A549 (cell line): ENCODE measurements at regions not wholly inside any gene's neighbourhood (a gene's known extent, or its start where the extent isn't known, plus 50 kb on each side); places are given as distances from the start of the nearest gene placed in this dataset.

ENCODE experiments used
- ATAC-seq, 2 experiments: fragments of 200-7000 bp in 1 of 2; fragments of >200 bp in 1 of 2; cut with Nextera tagmentation in 1 of 2; cut with Tn5 transposase in 1 of 2; 3 replicates each; pipeline versions ENCODE4 v1.8.0 to v1.9.1; 2018 to 2020; ENCODE audit warnings: mild to moderate bottlenecking in 1 of 2, moderate library complexity in 1 of 2
- CTCF ChIA-PET: fragments of 300-600 bp; sonication (Branson Sonifier 250); formaldehyde crosslinking; extraction: SDS; loops from one replicate; lab custom pipeline; 2021; ENCODE audit warnings: antibody characterized with exemption, inconsistent platforms; lab: Yijun Ruan, JAX
- POLR2A ChIA-PET: fragments of 350-600 bp; formaldehyde crosslinking; extraction: SDS; loops from one replicate; lab custom pipeline; 2021; ENCODE audit warnings: antibody characterized with exemption, inconsistent platforms; lab: Yijun Ruan, JAX
- DNase-seq, 2 experiments: peaks; one replicate each; pipeline versions ENCODE4 v3.0.0 to v3.0.0-alpha.2; 2011 to 2016; ENCODE audit warnings: low read depth in 1 of 2, low spot score in 1 of 2
- FAIRE-seq: peaks from 2 replicates; lab custom pipeline; 2011; peaks lifted over from hg19 to GRCh38; lab: Jason Lieb, UNC
- H3K27ac ChIP-seq, 2 experiments: fragments of >200 bp; sonication (Bioruptor Twin); formaldehyde crosslinking; 3 replicates each; pipeline ENCODE4 v1.5.1; 2016 to 2017
- H3K4me1 ChIP-seq: fragments of >200 bp; sonication (Bioruptor Twin); formaldehyde crosslinking; 3 replicates; pipeline ENCODE4 v1.6.1; 2016
- H3K4me2 ChIP-seq: fragments of >200 bp; sonication (Bioruptor Twin); formaldehyde crosslinking; 3 replicates; pipeline ENCODE4 v1.6.1; 2016
- H3K4me3 ChIP-seq: fragments of >200 bp; sonication (Bioruptor Twin); formaldehyde crosslinking; 3 replicates; pipeline ENCODE4 v1.5.1; 2016
- H3K9me3 ChIP-seq: fragments of >200 bp; sonication (Bioruptor Twin); formaldehyde crosslinking; 3 replicates; pipeline ENCODE4 v1.6.1; 2016
- ATOH8 ChIP-seq: fragments of 250-450 bp; sonication (Bioruptor Pico); IDR thresholded peaks from 2 replicates; pipeline ENCODE4 v1.5.0; 2020; ENCODE audit warnings: low read depth, mild to moderate bottlenecking, moderate library complexity
- BCL3 ChIP-seq: fragments of >200 bp; sonication (Bioruptor Twin); formaldehyde crosslinking; IDR thresholded peaks from 3 replicates; pipeline ENCODE4 v1.6.1; 2016
- CBX8 ChIP-seq: fragments of 200-600 bp; sonication (generic); IDR thresholded peaks from 2 replicates; pipeline ENCODE4 v1.6.1; 2016
- CTCF ChIP-seq: fragments of >200 bp; sonication (Bioruptor Twin); formaldehyde crosslinking; IDR thresholded peaks from 3 replicates; pipeline ENCODE4 v1.5.1; 2016
- EHF ChIP-seq: fragments of 250-450 bp; sonication (Bioruptor Pico); IDR thresholded peaks from 2 replicates; pipeline ENCODE4 v1.5.0; 2020; ENCODE audit warnings: mild to moderate bottlenecking
- ELK1 ChIP-seq: fragments of 150-350 bp; IDR thresholded peaks from 2 replicates; pipeline ENCODE4 v1.6.1; 2014; ENCODE audit warnings: low read depth, mild to moderate bottlenecking, low read length
- EP300 ChIP-seq, 2 experiments: fragments of >200 bp; sonication (Bioruptor Twin); formaldehyde crosslinking; IDR thresholded peaks; 2 replicates in 1 of 2; 3 replicates in 1 of 2; pipeline ENCODE4 v1.6.1; 2016 to 2017
- HOXB5 ChIP-seq: fragments of 250-450 bp; sonication (Bioruptor Pico); IDR thresholded peaks from 2 replicates; pipeline ENCODE4 v1.5.0; 2020; ENCODE audit warnings: mild to moderate bottlenecking, moderate library complexity
- MAX ChIP-seq: IDR thresholded peaks from 2 replicates; pipeline ENCODE4 v1.6.1; 2012
- NFE2L2 ChIP-seq: fragments of 150-350 bp; conservative IDR thresholded peaks from 2 replicates; pipeline ENCODE4 v1.6.1; 2014; ENCODE audit warnings: low read length
- PBX3 ChIP-seq: IDR thresholded peaks from 2 replicates; pipeline ENCODE4 v1.6.1; 2012
- RAD21 ChIP-seq, 2 experiments: fragments of >200 bp in 1 of 2; sonication (Bioruptor Twin) in 1 of 2; formaldehyde crosslinking in 1 of 2; IDR thresholded peaks in 1 of 2; conservative IDR thresholded peaks in 1 of 2; 2 replicates in 1 of 2; 3 replicates in 1 of 2; pipeline ENCODE4 v1.6.1; 2012 to 2018; ENCODE audit warnings: inconsistent platforms in 1 of 2
- RNF2 ChIP-seq: fragments of 200-600 bp; sonication (generic); IDR thresholded peaks from 2 replicates; pipeline ENCODE4 v1.6.1; 2016; ENCODE audit warnings: low read depth, mild to moderate bottlenecking, antibody characterized with exemption, moderate library complexity, borderline replicate concordance
- TFCP2L1 ChIP-seq: fragments of 250-450 bp; sonication (Bioruptor Pico); IDR thresholded peaks from 2 replicates; pipeline ENCODE4 v1.5.0; 2021; ENCODE audit warnings: mild to moderate bottlenecking
- TP53 ChIP-seq: fragments of 250-450 bp; sonication (Bioruptor Pico); IDR thresholded peaks from 2 replicates; pipeline ENCODE4 v1.5.0; 2021; ENCODE audit warnings: mild to moderate bottlenecking, moderate library complexity
- USF2 ChIP-seq: fragments of 450-650 bp; IDR thresholded peaks from 2 replicates; pipeline ENCODE4 v1.6.1; 2014; ENCODE audit warnings: antibody characterized with exemption
- ZC3H11A ChIP-seq: fragments of 450-650 bp; IDR thresholded peaks from 2 replicates; pipeline ENCODE4 v1.6.1; 2014; ENCODE audit warnings: antibody characterized with exemption, mild to moderate bottlenecking
- ZFP36 ChIP-seq: fragments of 450-650 bp; IDR thresholded peaks from 2 replicates; pipeline ENCODE4 v1.6.1; 2014; ENCODE audit warnings: borderline replicate concordance; ENCODE audit not compliant: partially characterized antibody
- ZNF302 ChIP-seq: fragments of 250-450 bp; sonication (Bioruptor Pico); IDR thresholded peaks from 2 replicates; pipeline ENCODE4 v1.9.0; 2021; ENCODE audit warnings: inconsistent platforms, mild to moderate bottlenecking, moderate library complexity
- ZSCAN20 ChIP-seq: fragments of 250-450 bp; sonication (Bioruptor Pico); IDR thresholded peaks from 2 replicates; pipeline ENCODE4 v1.8.0; 2022; ENCODE audit warnings: mild to moderate bottlenecking, moderate library complexity

GRCh38 chr1:170355267-170355801 lies 176.6 kb upstream of the GORAB start:
- no peak overlapping the region for H3K4me2 ChIP-seq
- no peak for ATAC-seq
- no peak overlapping the region for H3K4me3 ChIP-seq
- no peaks in the 10 kb centered on the region for H3K4me1 ChIP-seq
- POLR2A ChIA-PET: no interaction called here
- TF ChIP-seq HOXB5 (CRISPR knock-in tag) (no peak), RAD21 (conservative IDR thresholded peaks at IDR 0.05 in 1 of 2, IDR thresholded peaks at IDR 0.05 in 1 of 2) (no peak)
- TF ChIP-seq, all 56 proteins: peak for 0
- CTCF ChIA-PET: interaction anchor here (0.6 kb wide), 1 partner anchor 24 kb away, joined by 3 read pairs; no protein-coding TSS in a partner anchor
- no peaks in the 10 kb centered on the region for H3K9me3 ChIP-seq
- DNase-seq (no peak), FAIRE-seq (no peak)
- H3K27ac ChIP-seq: no peak overlapping the region

- no peaks in the 10 kb centered on the region for H3K4me1 ChIP-seq
- DNase-seq (no peak), FAIRE-seq (no peak), ATAC-seq (no peak)
- TF ChIP-seq ELK1 (no peak), USF2 (no peak), RNF2 (no peak), ZC3H11A (no peak), PBX3 (no peak), BCL3 (no peak), NFE2L2 (no peak), CTCF (no peak), EP300 (IDR thresholded peaks at IDR 0.05) (no peak), CBX8 (no peak), ZSCAN20 (CRISPR knock-in tag) (no peak), TFCP2L1 (CRISPR knock-in tag) (no peak), ATOH8 (CRISPR knock-in tag) (no peak), ZFP36 (no peak), TP53 (no peak), EHF (CRISPR knock-in tag) (no peak), MAX (no peak), ZNF302 (CRISPR knock-in tag) (no peak)
- H3K9me3 ChIP-seq: no peaks in the 10 kb centered on the region
- no peak overlapping the region for H3K27ac ChIP-seq
- no peak overlapping the region for H3K4me2 ChIP-seq
- ChIA-PET POLR2A (no interaction called here), CTCF (no interaction called here)
- no peak overlapping the region for H3K4me3 ChIP-seq
Observed at GRCh38 chr1:170356585-170356984, 175.4 kb upstream of the GORAB start.
